HG03025 (cell line): ENCODE measurements at regions not wholly inside any gene's neighbourhood (a gene's known extent, or its start where the extent isn't known, plus 50 kb on each side); places are given as distances from the start of the nearest gene placed in this dataset.

ENCODE experiments used
- ATAC-seq: cut with Tn5 transposase; IDR thresholded peaks from one replicate; pipeline ENCODE4 v1.9.1; 2021; ENCODE audit warnings: mild to moderate bottlenecking, moderate library complexity; ENCODE audit not compliant: unreplicated experiment, low FRiP score

DNA sequence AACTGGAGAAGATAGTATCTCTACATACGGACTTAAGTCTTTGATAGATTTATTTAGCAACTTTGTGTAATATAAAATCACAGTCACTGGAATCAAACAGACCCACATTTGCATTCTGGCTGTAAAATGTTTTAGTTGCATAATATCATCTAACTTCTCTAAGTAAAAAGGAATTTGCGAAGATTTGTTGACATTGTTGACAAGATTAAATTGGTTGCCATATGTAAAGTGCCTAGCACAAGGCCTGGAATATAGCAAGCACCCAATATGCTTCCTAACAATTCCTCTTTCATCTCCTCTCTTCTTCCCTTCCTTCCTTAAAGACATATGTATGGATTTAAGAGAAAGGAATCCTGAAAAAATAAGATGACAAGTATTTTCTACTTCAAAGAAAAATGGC is 295.4 kb upstream of the PPFIA2 start:
- no peak for ATAC-seq

DNA sequence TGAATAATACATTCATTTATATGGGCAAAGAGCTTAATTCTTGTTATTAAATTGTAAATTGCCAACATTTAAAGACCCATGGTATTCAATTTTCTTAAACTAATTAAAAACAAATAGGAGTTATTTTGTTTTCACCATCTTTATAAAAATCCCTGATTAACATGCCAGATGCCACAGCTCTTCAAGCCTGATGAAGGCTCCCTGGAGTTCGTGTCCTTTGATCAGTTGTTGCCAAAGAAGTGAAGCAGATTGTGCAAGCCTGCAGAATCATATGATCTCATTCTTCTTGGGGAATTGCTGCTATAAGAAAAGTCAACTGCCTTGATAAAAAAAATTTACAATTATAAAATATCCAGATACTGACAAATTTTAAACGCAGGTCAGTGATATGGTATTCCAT is 288.3 kb upstream of the PPFIA2 start:
- ATAC-seq: no peak

DNA sequence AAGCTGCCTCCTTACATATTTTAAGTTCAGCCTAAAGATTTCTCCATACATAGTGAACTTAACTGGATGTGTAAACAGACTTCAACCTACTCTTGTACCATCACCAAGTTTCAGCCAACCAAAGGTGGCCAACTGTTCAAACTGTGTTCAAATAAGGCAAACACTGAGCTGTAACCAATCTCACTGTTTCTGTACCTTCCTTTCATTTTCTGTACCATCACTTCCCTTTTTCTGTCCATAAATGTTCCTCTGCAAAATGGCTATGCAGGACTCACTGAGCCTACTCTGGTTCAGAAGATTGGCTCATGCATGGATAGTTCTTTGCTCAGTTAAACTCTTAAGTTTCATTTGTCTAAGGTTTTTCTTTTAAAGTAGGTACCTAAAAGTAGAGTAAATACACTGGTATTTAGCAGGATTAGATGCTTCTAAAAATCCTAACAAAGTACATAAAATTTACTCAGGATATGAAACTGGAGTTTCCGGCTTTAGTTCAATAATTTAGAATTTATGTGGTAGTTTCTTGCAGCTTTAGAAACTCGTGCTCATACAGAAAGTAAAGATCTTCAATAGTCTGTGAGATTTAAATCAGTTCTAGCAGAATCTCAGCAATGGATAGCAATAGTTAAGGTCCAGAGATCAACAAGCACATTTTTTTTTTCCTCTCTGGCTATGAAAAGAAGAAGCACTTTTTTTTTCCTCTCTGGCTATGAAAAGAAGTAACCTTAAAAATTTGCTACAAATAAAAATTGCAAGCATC is 282.0 kb upstream of the PPFIA2 start:
- peak; percentile 93 for ATAC-seq

- ATAC-seq: no peak
These were observed 275.6 kb upstream of the PPFIA2 start for GRCh38 chr12:82034769-82035168.

DNA sequence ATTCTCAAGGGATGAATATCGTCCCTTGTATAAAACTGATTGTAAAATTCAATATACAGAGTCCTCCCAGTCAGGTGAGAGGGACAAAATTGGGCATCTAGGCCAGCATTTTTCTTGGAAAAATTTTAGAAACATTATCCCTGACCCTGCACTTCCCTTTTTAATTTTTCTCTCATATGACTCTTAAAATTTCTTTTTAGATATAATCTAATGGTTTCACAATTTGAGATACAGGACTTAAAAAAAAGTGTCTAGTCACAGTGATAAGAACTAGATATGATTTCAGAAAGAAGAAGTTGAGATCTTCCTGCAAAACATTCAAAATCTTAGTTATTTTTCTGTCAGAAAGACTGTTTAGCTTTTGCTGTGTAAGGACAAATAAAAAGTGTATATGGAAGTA is 270.8 kb upstream of the PPFIA2 start:
- no peak for ATAC-seq

GRCh38 chr12:82028772-82029171 is 269.6 kb upstream of the PPFIA2 start:
- ATAC-seq: no peak

GRCh38 chr12:82027612-82028011 is 268.5 kb upstream of the PPFIA2 start:
- no peak for ATAC-seq

DNA sequence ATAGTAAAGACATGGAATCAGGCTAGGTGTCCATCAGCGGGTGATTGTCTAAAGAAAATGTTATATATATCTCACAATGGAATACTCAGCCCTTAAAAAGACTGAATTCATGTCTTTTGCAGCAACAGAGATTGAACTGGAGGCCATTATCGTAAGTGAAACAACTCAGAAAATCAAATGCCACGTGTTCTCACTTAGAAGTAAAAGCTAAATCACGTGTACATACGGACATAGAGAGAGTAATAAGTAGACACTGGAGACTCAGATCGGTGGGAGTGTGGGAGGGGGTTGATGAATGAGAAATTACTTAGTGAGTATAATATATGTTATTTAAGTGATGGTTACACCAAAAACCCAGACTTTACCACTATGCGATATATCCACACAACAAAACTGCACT is 266.3 kb upstream of the PPFIA2 start:
- ATAC-seq: no peak

DNA sequence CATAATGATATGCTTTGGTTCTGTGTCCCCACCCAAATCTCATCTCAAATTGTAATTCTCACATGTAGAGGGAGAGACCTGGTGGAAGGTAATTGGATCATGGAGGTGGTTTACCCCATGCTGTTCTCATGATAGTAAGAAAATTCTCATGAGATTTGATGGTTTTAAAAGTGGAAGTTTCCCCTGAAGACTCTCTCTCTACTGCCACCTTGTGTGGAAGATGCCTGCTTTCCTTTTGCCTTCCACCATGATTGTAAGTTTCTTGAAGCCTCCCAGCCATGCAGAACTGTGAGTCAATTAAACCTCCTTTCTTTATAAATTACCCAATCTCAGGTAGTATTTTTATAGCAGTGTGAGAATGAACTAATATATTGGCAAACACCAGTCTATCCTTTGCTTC is 260.4 kb upstream of the PPFIA2 start:
- ATAC-seq: no peak

DNA sequence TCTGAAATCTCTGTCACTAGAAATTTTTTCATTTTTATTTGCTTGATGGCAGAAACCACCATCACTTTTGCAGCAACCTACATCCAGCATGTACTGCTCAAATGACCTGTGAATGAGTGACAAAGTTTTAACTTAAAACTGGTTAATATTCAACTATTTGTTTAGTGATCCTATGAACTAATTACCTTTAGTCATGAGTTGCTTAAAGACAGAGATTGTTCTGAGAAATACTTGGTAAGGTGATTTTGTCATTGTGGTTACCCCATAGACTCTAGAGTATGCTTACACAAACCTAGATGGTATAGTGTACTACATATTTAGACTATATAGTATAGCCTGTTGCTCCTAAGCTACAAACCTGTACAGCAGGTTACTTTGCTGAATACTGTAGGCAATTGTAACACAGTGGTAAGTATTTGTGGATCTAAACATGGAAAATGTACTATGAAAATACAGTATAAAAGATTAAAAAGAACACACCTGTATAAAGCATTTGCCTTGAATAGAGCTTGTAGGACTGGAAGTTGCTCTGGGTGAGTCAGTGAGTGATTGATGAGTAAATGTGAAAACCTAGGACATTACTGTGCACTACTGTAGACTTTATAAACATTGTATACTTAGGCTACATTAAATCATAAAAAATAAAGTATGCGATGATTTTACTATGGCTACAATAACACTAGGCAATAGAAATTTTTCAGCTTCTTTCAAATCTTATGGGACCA is 256.6 kb upstream of the PPFIA2 start:
- no peak for ATAC-seq

GRCh38 chr12:82012176-82012575 is 253.0 kb upstream of the PPFIA2 start:
- ATAC-seq: no peak

DNA sequence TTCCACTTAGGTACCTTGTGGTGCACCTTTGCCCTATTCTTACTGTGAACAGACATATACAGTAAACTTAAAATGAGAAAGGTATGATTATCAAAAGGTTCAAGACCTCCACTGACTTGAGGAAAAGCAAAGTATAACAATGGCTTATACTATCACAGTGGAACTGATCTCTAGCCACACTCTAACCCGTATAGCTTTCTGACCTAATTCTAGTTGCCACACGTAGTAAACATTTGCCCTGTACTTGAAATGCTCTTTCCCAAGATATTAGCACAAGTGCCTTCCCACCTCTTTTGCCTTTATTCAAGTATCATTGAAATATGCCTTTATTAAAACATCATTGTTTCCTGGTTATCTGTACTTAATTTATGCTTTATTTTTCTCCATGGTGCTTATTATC is 250.4 kb upstream of the PPFIA2 start:
- ATAC-seq: no peak

DNA sequence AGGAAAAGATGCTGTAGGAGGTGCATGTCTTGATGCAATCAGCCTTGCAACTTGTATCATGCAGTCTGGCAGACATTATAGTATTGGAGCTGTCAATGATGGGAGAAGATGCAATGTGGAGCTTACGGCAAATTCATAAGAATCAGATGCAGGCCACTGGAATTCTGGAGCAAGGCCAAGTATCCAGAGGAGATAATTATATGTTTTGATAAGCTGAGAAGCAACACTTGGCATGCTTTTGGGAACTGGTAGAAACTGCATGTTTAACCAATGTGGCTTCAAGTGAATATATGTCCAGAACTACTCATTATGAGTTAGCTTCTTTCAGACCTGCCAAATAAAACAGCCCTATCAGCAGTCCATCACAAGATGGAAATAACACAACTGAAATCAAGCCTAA is 249.1 kb upstream of the PPFIA2 start:
- ATAC-seq: no peak

GRCh38 chr12:81998761-81999378 is 239.7 kb upstream of the PPFIA2 start:
- ATAC-seq: no peak

- no peak for ATAC-seq
These were observed 233.3 kb upstream of the PPFIA2 start for GRCh38 chr12:81992461-81992860.

DNA sequence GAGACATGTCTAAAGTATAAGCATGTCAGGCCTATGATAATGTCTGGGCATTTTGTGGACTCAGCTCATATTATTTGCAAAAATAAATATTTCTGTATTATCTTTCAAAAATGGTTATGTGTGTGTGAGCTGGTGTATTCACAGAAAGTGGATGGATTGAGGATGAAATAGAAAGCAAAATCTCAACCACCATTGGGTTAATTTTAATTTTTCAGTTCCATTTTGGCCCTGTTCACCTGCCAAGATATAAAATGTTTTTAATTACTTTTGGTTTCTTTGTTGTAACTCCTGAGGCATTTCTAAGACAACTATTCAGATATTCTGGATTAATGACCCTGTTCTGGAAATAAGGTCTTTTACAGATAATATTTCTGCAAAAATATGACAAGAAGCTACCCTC is 232.7 kb upstream of the PPFIA2 start:
- no peak for ATAC-seq

GRCh38 chr12:81988362-81988761 is 229.2 kb upstream of the PPFIA2 start:
- ATAC-seq: no peak

DNA sequence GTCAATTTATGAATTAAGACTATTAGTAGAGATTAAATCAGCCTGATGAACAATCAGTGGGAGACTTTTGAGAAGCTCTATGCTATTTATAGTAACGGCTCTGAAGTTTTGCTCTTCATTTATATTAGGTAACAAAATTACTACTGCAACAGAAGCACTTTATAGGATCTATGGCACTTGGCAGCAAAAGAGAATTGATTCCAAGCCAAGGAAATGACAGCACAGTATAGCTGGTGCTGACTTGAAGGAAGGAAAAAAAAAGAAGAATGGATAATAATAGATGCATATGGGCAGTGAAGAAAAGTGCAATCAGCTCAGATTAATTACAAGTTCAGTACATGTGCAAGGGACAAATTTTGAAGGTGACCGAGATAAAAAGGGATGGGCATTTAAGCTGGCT is 228.2 kb upstream of the PPFIA2 start:
- ATAC-seq: no peak

DNA sequence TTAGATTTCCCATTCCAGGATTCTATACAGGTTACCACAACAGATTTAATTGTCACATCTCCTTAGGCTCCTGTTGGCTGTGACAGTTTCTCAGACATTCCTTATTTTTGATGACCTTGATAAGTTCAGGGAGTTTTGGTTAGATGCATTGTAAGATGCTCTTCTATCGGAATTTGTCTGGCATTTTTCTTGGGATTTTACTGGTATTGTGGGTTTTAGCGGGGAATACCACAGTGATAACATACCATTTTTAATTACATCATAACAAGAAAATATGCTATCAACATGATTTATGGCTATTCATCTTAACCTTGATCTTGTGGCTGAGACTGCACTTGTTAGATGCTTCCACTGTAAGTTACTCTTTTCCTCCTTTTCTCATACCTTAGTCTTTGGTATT is 217.5 kb upstream of the PPFIA2 start:
- no peak for ATAC-seq

- ATAC-seq: no peak
These were observed 215.6 kb upstream of the PPFIA2 start for GRCh38 chr12:81974762-81975161.

DNA sequence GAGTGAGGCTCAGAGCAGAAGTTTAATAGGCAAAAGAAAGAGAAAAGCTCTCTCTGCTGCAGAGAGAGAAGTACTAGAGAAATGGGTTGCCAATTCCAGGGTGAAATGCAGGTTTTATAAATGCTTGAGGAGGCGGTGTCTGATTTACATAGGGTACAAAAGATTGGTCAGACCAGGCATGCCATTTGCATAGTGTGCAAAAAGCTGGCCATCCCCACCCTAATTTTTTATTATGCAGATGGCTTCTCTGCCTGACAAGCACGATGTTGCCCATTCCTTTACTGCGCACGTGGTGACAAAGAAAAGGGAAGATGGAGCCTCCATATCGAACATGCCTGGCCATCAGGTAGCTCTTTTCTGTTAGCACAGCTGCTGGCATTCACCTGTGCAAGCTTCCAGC is 209.3 kb upstream of the PPFIA2 start:
- no peak for ATAC-seq

DNA sequence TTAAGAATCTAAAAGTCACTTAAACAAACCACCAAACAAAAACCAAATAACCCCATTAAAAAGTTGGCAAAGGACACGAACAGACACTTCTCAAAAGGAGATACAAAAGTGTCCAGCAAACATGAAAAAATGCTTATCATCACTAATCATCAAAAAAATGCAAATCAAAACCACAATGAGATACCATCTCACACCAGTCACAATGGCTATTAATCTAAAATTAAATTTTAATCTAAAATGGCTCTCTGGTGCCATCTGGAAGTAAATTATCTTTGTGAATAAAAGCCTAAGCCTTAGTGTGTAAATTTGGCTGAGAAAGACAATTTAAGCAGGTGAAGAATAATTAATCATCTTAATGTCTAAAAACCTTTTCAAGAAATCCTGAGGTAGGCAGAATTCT is 204.5 kb upstream of the PPFIA2 start:
- no peak for ATAC-seq
